ENCODE measurements at regions not wholly inside any gene's neighbourhood (a gene's known extent, or its start where the extent isn't known, plus 50 kb on each side); places are given as distances from the start of the nearest gene placed in this dataset.

DNA sequence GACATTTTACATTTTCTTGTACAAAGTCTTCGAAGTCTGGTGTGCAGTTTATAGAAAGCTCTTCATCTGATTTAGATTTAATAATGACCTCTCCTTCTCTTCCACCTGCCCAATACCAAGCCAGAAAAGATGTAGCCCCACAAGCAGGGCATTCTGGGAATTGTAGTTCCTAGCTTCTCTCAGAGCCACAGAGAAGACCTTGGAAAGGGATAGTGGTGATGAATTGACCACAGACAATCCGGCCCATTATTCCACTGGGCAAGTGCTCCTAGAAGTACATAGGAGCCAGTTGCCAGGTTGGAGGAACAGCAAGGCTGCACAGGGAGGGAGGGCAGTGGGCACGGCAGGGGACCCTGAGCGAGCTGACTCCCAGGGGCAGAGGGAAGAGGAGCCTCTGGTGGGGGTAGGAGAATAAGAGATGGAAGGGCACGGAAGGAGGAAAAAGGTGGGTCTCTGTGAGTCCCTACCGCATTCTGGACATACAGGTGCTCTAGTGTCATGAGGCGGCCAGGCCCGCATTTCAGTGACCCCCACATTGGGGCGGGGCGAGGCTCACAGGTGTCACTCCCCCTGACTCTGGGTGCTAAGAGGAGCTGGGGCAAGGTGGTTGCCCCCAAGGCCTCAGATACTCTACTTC is 152.5 kb upstream of the HAAO start:
- Histone ChIP-seq H3K79me2 (replicated peaks; ENCODE audit: insufficient read depth) (no peaks in the 10 kb centered on the region), H4K20me1 (replicated peaks; ENCODE audit: insufficient read depth) (no peaks in the 10 kb centered on the region), H2AFZ (0 out of 2 replicates have a peak overlapping the region, but pooled peaks have one; percentile 63), H3K27me3 (ENCODE audit: insufficient read depth) (no peaks in the 10 kb centered on the region), H3K4me3 (no peak overlapping the region), H3K4me2 (no peak overlapping the region), H3K9me2 (ENCODE audit: insufficient read depth) (no peaks in the 10 kb centered on the region), H3F3A (replicated peaks; ENCODE audit: low read depth) (no peaks in the 10 kb centered on the region), H3K4me1 (ENCODE audit: insufficient read depth) (no peaks in the 10 kb centered on the region), H3K36me3 (ENCODE audit: insufficient read depth) (no peaks in the 10 kb centered on the region), H3K27ac (ENCODE audit: low read depth) (no peak overlapping the region)
- Mint-ChIP-seq H3K4me3 (no peak overlapping the region), H3K36me3 (ENCODE audit: low read depth) (no peaks in the 10 kb centered on the region), H3K27ac (no peak overlapping the region), H3K9me3 (no peaks in the 10 kb centered on the region), H3K4me1 (0 out of 3 replicates have a peak, but pooled peaks cover 3% of the 10 kb centered on the region), H3K27me3 (ENCODE audit: insufficient read depth, low read depth, poor library complexity) (peaks cover 7% of the 10 kb centered on the region)
- DNase-seq (ENCODE audit: low spot score): peak; percentile 57
- TF ChIP-seq, protein P1, sequence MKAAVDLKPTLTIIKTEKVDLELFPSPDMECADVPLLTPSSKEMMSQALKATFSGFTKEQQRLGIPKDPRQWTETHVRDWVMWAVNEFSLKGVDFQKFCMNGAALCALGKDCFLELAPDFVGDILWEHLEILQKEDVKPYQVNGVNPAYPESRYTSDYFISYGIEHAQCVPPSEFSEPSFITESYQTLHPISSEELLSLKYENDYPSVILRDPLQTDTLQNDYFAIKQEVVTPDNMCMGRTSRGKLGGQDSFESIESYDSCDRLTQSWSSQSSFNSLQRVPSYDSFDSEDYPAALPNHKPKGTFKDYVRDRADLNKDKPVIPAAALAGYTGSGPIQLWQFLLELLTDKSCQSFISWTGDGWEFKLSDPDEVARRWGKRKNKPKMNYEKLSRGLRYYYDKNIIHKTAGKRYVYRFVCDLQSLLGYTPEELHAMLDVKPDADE (IDR thresholded peaks at IDR 0.05): 0 out of 2 replicates have a peak, but pooled peaks have one; percentile 12
- TF ChIP-seq ZNF114 (CRISPR knock-in tag; IDR thresholded peaks at IDR 0.05) (no peak), POLR2AphosphoS5 (IDR thresholded peaks at IDR 0.05; ENCODE audit: low read depth) (no peak), STAT1 (IDR thresholded peaks at IDR 0.05; ENCODE audit: unreplicated experiment) (no peak), EZH2 (IDR thresholded peaks at IDR 0.05; ENCODE audit: low read depth, unreplicated experiment) (no peak), EZH2phosphoT487 (IDR thresholded peaks at IDR 0.05; ENCODE audit: unreplicated experiment) (no peak)
- TF ChIP-seq, protein P2, sequence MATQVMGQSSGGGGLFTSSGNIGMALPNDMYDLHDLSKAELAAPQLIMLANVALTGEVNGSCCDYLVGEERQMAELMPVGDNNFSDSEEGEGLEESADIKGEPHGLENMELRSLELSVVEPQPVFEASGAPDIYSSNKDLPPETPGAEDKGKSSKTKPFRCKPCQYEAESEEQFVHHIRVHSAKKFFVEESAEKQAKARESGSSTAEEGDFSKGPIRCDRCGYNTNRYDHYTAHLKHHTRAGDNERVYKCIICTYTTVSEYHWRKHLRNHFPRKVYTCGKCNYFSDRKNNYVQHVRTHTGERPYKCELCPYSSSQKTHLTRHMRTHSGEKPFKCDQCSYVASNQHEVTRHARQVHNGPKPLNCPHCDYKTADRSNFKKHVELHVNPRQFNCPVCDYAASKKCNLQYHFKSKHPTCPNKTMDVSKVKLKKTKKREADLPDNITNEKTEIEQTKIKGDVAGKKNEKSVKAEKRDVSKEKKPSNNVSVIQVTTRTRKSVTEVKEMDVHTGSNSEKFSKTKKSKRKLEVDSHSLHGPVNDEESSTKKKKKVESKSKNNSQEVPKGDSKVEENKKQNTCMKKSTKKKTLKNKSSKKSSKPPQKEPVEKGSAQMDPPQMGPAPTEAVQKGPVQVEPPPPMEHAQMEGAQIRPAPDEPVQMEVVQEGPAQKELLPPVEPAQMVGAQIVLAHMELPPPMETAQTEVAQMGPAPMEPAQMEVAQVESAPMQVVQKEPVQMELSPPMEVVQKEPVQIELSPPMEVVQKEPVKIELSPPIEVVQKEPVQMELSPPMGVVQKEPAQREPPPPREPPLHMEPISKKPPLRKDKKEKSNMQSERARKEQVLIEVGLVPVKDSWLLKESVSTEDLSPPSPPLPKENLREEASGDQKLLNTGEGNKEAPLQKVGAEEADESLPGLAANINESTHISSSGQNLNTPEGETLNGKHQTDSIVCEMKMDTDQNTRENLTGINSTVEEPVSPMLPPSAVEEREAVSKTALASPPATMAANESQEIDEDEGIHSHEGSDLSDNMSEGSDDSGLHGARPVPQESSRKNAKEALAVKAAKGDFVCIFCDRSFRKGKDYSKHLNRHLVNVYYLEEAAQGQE (IDR thresholded peaks at IDR 0.05; ENCODE audit: unreplicated experiment): no peak
- TF ChIP-seq, protein P3, sequence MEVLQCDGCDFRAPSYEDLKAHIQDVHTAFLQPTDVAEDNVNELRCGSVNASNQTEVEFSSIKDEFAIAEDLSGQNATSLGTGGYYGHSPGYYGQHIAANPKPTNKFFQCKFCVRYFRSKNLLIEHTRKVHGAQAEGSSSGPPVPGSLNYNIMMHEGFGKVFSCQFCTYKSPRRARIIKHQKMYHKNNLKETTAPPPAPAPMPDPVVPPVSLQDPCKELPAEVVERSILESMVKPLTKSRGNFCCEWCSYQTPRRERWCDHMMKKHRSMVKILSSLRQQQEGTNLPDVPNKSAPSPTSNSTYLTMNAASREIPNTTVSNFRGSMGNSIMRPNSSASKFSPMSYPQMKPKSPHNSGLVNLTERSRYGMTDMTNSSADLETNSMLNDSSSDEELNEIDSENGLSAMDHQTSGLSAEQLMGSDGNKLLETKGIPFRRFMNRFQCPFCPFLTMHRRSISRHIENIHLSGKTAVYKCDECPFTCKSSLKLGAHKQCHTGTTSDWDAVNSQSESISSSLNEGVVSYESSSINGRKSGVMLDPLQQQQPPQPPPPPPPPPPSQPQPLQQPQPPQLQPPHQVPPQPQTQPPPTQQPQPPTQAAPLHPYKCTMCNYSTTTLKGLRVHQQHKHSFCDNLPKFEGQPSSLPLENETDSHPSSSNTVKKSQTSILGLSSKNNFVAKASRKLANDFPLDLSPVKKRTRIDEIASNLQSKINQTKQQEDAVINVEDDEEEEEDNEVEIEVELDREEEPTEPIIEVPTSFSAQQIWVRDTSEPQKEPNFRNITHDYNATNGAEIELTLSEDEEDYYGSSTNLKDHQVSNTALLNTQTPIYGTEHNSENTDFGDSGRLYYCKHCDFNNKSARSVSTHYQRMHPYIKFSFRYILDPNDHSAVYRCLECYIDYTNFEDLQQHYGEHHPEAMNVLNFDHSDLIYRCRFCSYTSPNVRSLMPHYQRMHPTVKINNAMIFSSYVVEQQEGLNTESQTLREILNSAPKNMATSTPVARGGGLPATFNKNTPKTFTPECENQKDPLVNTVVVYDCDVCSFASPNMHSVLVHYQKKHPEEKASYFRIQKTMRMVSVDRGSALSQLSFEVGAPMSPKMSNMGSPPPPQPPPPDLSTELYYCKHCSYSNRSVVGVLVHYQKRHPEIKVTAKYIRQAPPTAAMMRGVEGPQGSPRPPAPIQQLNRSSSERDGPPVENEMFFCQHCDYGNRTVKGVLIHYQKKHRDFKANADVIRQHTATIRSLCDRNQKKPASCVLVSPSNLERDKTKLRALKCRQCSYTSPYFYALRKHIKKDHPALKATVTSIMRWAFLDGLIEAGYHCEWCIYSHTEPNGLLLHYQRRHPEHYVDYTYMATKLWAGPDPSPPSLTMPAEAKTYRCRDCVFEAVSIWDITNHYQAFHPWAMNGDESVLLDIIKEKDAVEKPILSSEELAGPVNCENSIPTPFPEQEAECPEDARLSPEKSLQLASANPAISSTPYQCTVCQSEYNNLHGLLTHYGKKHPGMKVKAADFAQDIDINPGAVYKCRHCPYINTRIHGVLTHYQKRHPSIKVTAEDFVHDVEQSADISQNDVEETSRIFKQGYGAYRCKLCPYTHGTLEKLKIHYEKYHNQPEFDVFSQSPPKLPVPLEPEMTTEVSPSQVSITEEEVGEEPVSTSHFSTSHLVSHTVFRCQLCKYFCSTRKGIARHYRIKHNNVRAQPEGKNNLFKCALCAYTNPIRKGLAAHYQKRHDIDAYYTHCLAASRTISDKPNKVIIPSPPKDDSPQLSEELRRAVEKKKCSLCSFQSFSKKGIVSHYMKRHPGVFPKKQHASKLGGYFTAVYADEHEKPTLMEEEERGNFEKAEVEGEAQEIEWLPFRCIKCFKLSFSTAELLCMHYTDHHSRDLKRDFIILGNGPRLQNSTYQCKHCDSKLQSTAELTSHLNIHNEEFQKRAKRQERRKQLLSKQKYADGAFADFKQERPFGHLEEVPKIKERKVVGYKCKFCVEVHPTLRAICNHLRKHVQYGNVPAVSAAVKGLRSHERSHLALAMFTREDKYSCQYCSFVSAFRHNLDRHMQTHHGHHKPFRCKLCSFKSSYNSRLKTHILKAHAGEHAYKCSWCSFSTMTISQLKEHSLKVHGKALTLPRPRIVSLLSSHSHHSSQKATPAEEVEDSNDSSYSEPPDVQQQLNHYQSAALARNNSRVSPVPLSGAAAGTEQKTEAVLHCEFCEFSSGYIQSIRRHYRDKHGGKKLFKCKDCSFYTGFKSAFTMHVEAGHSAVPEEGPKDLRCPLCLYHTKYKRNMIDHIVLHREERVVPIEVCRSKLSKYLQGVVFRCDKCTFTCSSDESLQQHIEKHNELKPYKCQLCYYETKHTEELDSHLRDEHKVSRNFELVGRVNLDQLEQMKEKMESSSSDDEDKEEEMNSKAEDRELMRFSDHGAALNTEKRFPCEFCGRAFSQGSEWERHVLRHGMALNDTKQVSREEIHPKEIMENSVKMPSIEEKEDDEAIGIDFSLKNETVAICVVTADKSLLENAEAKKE (CRISPR knock-in tag; IDR thresholded peaks at IDR 0.05): no peak
- ATAC-seq: peak; percentile 70

Data from GM23338 (cell line).